Skeletal muscle satellite cell (primary cell): ENCODE measurements at regions not wholly inside any gene's neighbourhood (a gene's known extent, or its start where the extent isn't known, plus 50 kb on each side); places are given as distances from the start of the nearest gene placed in this dataset.

ENCODE experiments used
- H3K27me3 ChIP-seq: 2 replicates; pipeline ENCODE4 v1.7.0; 2013; ENCODE audit warnings: low read length; ENCODE audit not compliant: control insufficient read depth, insufficient read depth
- H3K36me3 ChIP-seq: 2 replicates; pipeline ENCODE4 v1.7.0; 2013; ENCODE audit warnings: mild to moderate bottlenecking, control low read depth, low read length; ENCODE audit not compliant: insufficient read depth
- H3K4me1 ChIP-seq: 2 replicates; pipeline ENCODE4 v1.7.0; 2013; ENCODE audit warnings: low read length; ENCODE audit not compliant: control insufficient read depth, insufficient read depth
- H3K4me2 ChIP-seq: 2 replicates; pipeline ENCODE4 v1.7.0; 2013; ENCODE audit warnings: mild to moderate bottlenecking, low read length
- H3K4me3 ChIP-seq: 2 replicates; pipeline ENCODE4 v1.7.0; 2013; ENCODE audit warnings: low read length
- H3K9ac ChIP-seq: 2 replicates; pipeline ENCODE4 v1.7.0; 2013; ENCODE audit warnings: mild to moderate bottlenecking, low read depth, low read length, moderate library complexity
- H3K9me3 ChIP-seq: replicated peaks from 2 replicates; pipeline ENCODE4 v1.7.0; 2013; ENCODE audit warnings: mild to moderate bottlenecking, control low read depth, low read length

- Histone ChIP-seq H3K4me3 (no peak overlapping the region), H3K9ac (no peak overlapping the region), H3K36me3 (no peaks in the 10 kb centered on the region), H3K27me3 (no peaks in the 10 kb centered on the region), H3K4me1 (no peaks in the 10 kb centered on the region), H3K4me2 (no peak overlapping the region), H3K9me3 (no peaks in the 10 kb centered on the region)
These were observed 148.5 kb upstream of the GYPC start for GRCh38 chr2:126507425-126507911.

GRCh38 chr2:126510356-126510755, 145.6 kb upstream of the GYPC start:
- Histone ChIP-seq H3K36me3 (no peaks in the 10 kb centered on the region), H3K9me3 (no peaks in the 10 kb centered on the region), H3K4me3 (no peak overlapping the region), H3K27me3 (no peaks in the 10 kb centered on the region), H3K4me1 (no peaks in the 10 kb centered on the region), H3K9ac (no peak overlapping the region), H3K4me2 (no peak overlapping the region)

- Histone ChIP-seq H3K4me1 (no peaks in the 10 kb centered on the region), H3K9ac (no peak overlapping the region), H3K4me3 (no peak overlapping the region), H3K4me2 (no peak overlapping the region), H3K9me3 (no peaks in the 10 kb centered on the region), H3K27me3 (no peaks in the 10 kb centered on the region), H3K36me3 (no peaks in the 10 kb centered on the region)
These were observed 145.0 kb upstream of the GYPC start for GRCh38 chr2:126510960-126511359.

GRCh38 chr2:126512026-126512425, 143.9 kb upstream of the GYPC start:
- no peaks in the 10 kb centered on the region for H3K27me3 ChIP-seq
- H3K9ac ChIP-seq, result no peak overlapping the region
- no peaks in the 10 kb centered on the region for H3K36me3 ChIP-seq
- H3K4me1 ChIP-seq, result no peaks in the 10 kb centered on the region
- no peak overlapping the region for H3K4me3 ChIP-seq
- no peak overlapping the region for H3K4me2 ChIP-seq
- H3K9me3 ChIP-seq, result no peaks in the 10 kb centered on the region

- H3K4me1 ChIP-seq, result no peaks in the 10 kb centered on the region
- H3K4me2 ChIP-seq, result no peak overlapping the region
- no peaks in the 10 kb centered on the region for H3K36me3 ChIP-seq
- H3K9ac ChIP-seq, result no peak overlapping the region
- H3K9me3 ChIP-seq, result no peaks in the 10 kb centered on the region
- H3K27me3 ChIP-seq, result no peaks in the 10 kb centered on the region
- no peak overlapping the region for H3K4me3 ChIP-seq
These were observed 142.9 kb upstream of the GYPC start for GRCh38 chr2:126513033-126513432.

GRCh38 chr2:126515471-126515870, 140.5 kb upstream of the GYPC start:
- Histone ChIP-seq H3K4me3 (no peak overlapping the region), H3K9me3 (no peaks in the 10 kb centered on the region), H3K9ac (no peak overlapping the region), H3K36me3 (no peaks in the 10 kb centered on the region), H3K4me1 (no peaks in the 10 kb centered on the region), H3K27me3 (no peaks in the 10 kb centered on the region), H3K4me2 (no peak overlapping the region)

- Histone ChIP-seq H3K4me1 (no peaks in the 10 kb centered on the region), H3K27me3 (no peaks in the 10 kb centered on the region), H3K4me3 (no peak overlapping the region), H3K36me3 (no peaks in the 10 kb centered on the region), H3K9ac (no peak overlapping the region), H3K4me2 (no peak overlapping the region), H3K9me3 (no peaks in the 10 kb centered on the region)
These were observed 137.8 kb upstream of the GYPC start for GRCh38 chr2:126518196-126518595.

- Histone ChIP-seq H3K4me1 (no peaks in the 10 kb centered on the region), H3K9ac (no peak overlapping the region), H3K4me2 (no peak overlapping the region), H3K27me3 (no peaks in the 10 kb centered on the region), H3K4me3 (no peak overlapping the region), H3K36me3 (no peaks in the 10 kb centered on the region), H3K9me3 (no peaks in the 10 kb centered on the region)
These were observed 128.0 kb upstream of the GYPC start for GRCh38 chr2:126527836-126528490.

GRCh38 chr2:126531029-126531428, 124.9 kb upstream of the GYPC start:
- Histone ChIP-seq H3K4me2 (no peak overlapping the region), H3K27me3 (no peaks in the 10 kb centered on the region), H3K9me3 (no peaks in the 10 kb centered on the region), H3K4me3 (no peak overlapping the region), H3K9ac (no peak overlapping the region), H3K36me3 (no peaks in the 10 kb centered on the region), H3K4me1 (no peaks in the 10 kb centered on the region)

GRCh38 chr2:126534478-126534877, 121.5 kb upstream of the GYPC start:
- Histone ChIP-seq H3K9ac (no peak overlapping the region), H3K27me3 (no peaks in the 10 kb centered on the region), H3K4me3 (no peak overlapping the region), H3K9me3 (no peaks in the 10 kb centered on the region), H3K36me3 (no peaks in the 10 kb centered on the region), H3K4me2 (no peak overlapping the region), H3K4me1 (no peaks in the 10 kb centered on the region)

GRCh38 chr2:126535408-126535807, 120.5 kb upstream of the GYPC start:
- Histone ChIP-seq H3K9ac (no peak overlapping the region), H3K27me3 (no peaks in the 10 kb centered on the region), H3K4me3 (no peak overlapping the region), H3K36me3 (no peaks in the 10 kb centered on the region), H3K4me2 (no peak overlapping the region), H3K4me1 (no peaks in the 10 kb centered on the region), H3K9me3 (no peaks in the 10 kb centered on the region)

- Histone ChIP-seq H3K4me2 (no peak overlapping the region), H3K4me3 (no peak overlapping the region), H3K9me3 (no peaks in the 10 kb centered on the region), H3K36me3 (no peaks in the 10 kb centered on the region), H3K27me3 (no peaks in the 10 kb centered on the region), H3K9ac (no peak overlapping the region), H3K4me1 (no peaks in the 10 kb centered on the region)
These were observed 119.3 kb upstream of the GYPC start for GRCh38 chr2:126536605-126537200.
